ENCODE measurements at regions not wholly inside any gene's neighbourhood (a gene's known extent, or its start where the extent isn't known, plus 50 kb on each side); places are given as distances from the start of the nearest gene placed in this dataset.

DNA sequence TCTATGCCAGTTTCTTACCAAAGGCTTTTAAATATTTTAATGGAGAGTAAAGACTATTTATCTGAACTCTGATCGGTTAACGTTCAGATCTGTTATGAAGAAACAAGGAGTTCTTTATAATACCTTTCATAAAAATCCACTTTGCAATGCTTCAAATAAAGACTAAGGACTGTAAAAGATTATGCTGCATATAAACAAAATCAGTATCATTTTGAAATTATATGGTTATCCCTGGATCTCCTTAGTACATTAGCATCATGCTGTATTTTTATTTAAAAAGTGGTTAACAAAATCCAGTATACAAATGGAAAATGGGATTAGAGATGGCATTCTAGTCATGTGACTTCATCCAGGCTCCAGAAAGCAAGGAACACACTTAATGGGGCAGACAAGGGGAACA, 386.8 kb downstream of the LMO4 start:
- TF ChIP-seq POLR2A (IDR thresholded peaks at IDR 0.05) (no peak), POLR2AphosphoS5 (IDR thresholded peaks at IDR 0.05) (no peak), EP300 (IDR thresholded peaks at IDR 0.05) (no peak), CTCF (IDR thresholded peaks at IDR 0.05) (no peak)
- no peak overlapping the region for H3K27ac ChIP-seq
- WGBS, 2 donors, result 39 to 96% methylated on average over 2 of the region's 2 CpGs

GRCh38 chr1:87717157-87717670, 388.5 kb downstream of the LMO4 start:
- no peak overlapping the region for H3K4me3 ChIP-seq
- no peaks in the 10 kb centered on the region for H3K9me3 ChIP-seq
- ATAC-seq (ENCODE audit: low FRiP score in 2 of 2), result no peak
- no peak for DNase-seq
- H3K27ac ChIP-seq, result no peak overlapping the region
- no peaks in the 10 kb centered on the region for H3K4me1 ChIP-seq
- 52 to 68% methylated on average over 2 of the region's 2 CpGs for WGBS, 2 donors
- no peaks in the 10 kb centered on the region for H3K36me3 ChIP-seq
- no peaks in the 10 kb centered on the region for H3K27me3 ChIP-seq
- TF ChIP-seq POLR2AphosphoS5 (IDR thresholded peaks at IDR 0.05) (no peak), POLR2A (IDR thresholded peaks at IDR 0.05) (no peak), EP300 (IDR thresholded peaks at IDR 0.05) (no peak), CTCF (IDR thresholded peaks at IDR 0.05) (no peak)

More for the DNA sequence above, 386.8 kb downstream of the LMO4 start:
- Histone ChIP-seq H3K9me3 (no peaks in the 10 kb centered on the region), H3K27me3 (no peaks in the 10 kb centered on the region), H3K4me3 (no peak overlapping the region), H3K4me1 (no peaks in the 10 kb centered on the region), H3K36me3 (no peaks in the 10 kb centered on the region)
- no peak for DNase-seq
- ATAC-seq (ENCODE audit: low FRiP score in 2 of 2), result no peak

DNA sequence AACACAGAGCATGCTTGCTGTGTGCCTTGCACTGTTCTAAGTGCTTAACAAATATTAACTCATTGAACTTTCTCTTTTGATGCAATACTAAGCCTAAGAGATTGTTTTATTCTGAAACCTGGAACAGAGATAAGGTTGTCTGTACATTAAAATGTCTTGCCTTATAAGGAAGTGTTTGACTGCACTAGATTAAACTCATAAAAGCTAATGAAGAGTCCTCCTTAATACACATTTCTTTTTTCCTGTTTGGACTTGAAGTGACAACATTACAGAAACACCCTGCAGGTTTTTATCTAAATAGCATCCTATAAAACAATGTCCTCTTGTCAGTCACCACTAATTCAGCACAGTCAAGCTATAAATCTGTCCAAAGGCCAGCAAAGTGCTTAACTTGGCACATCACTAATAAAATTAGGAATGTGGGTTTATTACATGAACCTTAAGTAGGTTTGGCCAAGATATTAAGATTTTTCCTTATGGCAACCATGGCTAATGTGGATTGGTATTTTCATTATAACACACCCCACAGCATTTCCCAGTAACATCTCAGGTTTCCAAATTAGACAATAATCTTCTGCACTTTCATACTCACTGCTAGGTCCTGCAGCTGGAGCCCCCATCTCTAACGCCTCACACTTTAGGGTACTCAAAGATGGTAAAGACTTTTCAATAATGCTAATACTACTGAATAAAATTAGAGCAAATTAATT, 389.7 kb downstream of the LMO4 start:
- Histone ChIP-seq H3K27ac (no peak overlapping the region), H3K36me3 (no peaks in the 10 kb centered on the region), H3K4me1 (no peaks in the 10 kb centered on the region), H3K4me3 (no peak overlapping the region), H3K9me3 (no peaks in the 10 kb centered on the region), H3K27me3 (no peaks in the 10 kb centered on the region)
- DNase-seq, result no peak
- WGBS, 2 donors, result 78 to 85% methylated on average over 1 of the region's 1 CpG
- no peak for TF ChIP-seq POLR2A (IDR thresholded peaks at IDR 0.05)
- TF ChIP-seq POLR2AphosphoS5 (IDR thresholded peaks at IDR 0.05), result no peak
- no peak for TF ChIP-seq CTCF (IDR thresholded peaks at IDR 0.05)
- no peak for TF ChIP-seq EP300 (IDR thresholded peaks at IDR 0.05)
- no peak for ATAC-seq (ENCODE audit: low FRiP score in 2 of 2)

- H3K4me1 ChIP-seq, result no peaks in the 10 kb centered on the region
- H3K4me3 ChIP-seq, result no peak overlapping the region
- 52 to 56% methylated on average over 3 of the region's 3 CpGs for WGBS, 2 donors
- TF ChIP-seq POLR2A (IDR thresholded peaks at IDR 0.05) (no peak), EP300 (IDR thresholded peaks at IDR 0.05) (no peak), POLR2AphosphoS5 (IDR thresholded peaks at IDR 0.05) (no peak), CTCF (IDR thresholded peaks at IDR 0.05) (no peak)
- H3K9me3 ChIP-seq, result no peaks in the 10 kb centered on the region
- H3K36me3 ChIP-seq, result no peaks in the 10 kb centered on the region
- no peak for ATAC-seq (ENCODE audit: low FRiP score in 2 of 2)
- no peak overlapping the region for H3K27ac ChIP-seq
- H3K27me3 ChIP-seq, result no peaks in the 10 kb centered on the region
- no peak for DNase-seq
Observed at GRCh38 chr1:87719658-87720057, 391.0 kb downstream of the LMO4 start.

DNA sequence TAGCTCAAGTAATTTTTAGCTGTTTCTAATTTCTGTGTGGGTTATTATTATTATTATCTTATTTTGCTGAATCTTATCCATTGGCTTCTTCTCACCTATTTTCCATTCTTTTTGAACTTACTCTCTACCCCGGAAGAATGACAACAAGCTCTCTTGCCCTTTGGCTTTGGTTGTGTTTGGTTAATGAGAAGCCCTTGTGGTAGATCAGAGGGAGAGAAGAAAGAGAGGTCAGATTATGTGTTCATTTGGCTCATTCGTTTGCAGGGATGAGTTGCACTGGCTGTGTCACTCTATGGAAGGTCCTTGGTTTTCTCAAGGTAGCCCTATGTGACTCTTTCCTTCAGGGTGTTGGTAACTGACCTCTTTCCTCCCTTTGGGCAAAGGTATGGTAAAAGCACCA, 391.9 kb downstream of the LMO4 start:
- H3K9me3 ChIP-seq, result no peaks in the 10 kb centered on the region
- H3K4me1 ChIP-seq, result no peaks in the 10 kb centered on the region
- H3K27me3 ChIP-seq, result no peaks in the 10 kb centered on the region
- H3K36me3 ChIP-seq, result no peaks in the 10 kb centered on the region
- H3K4me3 ChIP-seq, result no peak overlapping the region
- TF ChIP-seq CTCF (IDR thresholded peaks at IDR 0.05) (no peak), POLR2A (IDR thresholded peaks at IDR 0.05) (no peak), EP300 (IDR thresholded peaks at IDR 0.05) (no peak), POLR2AphosphoS5 (IDR thresholded peaks at IDR 0.05) (no peak)
- DNase-seq, result no peak
- whole genome bisulfite sequencing, 2 donors, result 78 to 80% methylated on average over 2 of the region's 2 CpGs
- H3K27ac ChIP-seq, result no peak overlapping the region
- ATAC-seq (ENCODE audit: low FRiP score in 2 of 2), result no peak
